Uterus (tissue), 3 donors: ENCODE measurements at regions not wholly inside any gene's neighbourhood (a gene's known extent, or its start where the extent isn't known, plus 50 kb on each side); places are given as distances from the start of the nearest gene placed in this dataset.

Experiments
- DNase-seq, 2 donors: peaks; one replicate each; pipeline ENCODE4 v3.0.0-alpha.2; 2019 to 2020
- H3K27ac ChIP-seq, 2 donors: fragments of 200-600 bp; sonication (generic); 1 replicate in 1 of 2; 2 replicates in 1 of 2; pipeline ENCODE4 v1.5.1; 2016 to 2018
- H3K27me3 ChIP-seq, 2 donors: fragments of 200-600 bp; sonication (generic); one replicate each; pipeline ENCODE4 v1.5.1; 2018 to 2019; ENCODE audit warnings: control low read depth in 1 of 2
- H3K36me3 ChIP-seq, 2 donors: fragments of 200-600 bp; sonication (generic); one replicate each; pipeline ENCODE4 v1.5.1; 2019; ENCODE audit warnings: control low read depth in 1 of 2
- H3K4me1 ChIP-seq, 2 donors: fragments of 200-600 bp; sonication (generic); one replicate each; pipeline ENCODE4 v1.5.1; 2018 to 2019; ENCODE audit warnings: control low read depth in 1 of 2
- H3K4me3 ChIP-seq, 2 donors: fragments of 200-600 bp; sonication (generic); 1 replicate in 1 of 2; 2 replicates in 1 of 2; pipeline ENCODE4 v1.5.1; 2018 to 2019; ENCODE audit warnings: mild to moderate bottlenecking in 1 of 2
- H3K9me3 ChIP-seq, 2 donors: fragments of 200-600 bp; sonication (generic); one replicate each; pipeline ENCODE4 v1.5.1; 2019; ENCODE audit warnings: control low read depth in 1 of 2
- CTCF ChIP-seq, 4 experiments: fragments of 200-600 bp in 2 of 4; fragments of 450-650 bp in 2 of 4; sonication (generic) in 2 of 4; IDR thresholded peaks; one replicate each; pipeline ENCODE4 v1.5.1; 2016 to 2019; ENCODE audit warnings: antibody characterized with exemption in 4 of 4, mild to moderate bottlenecking in 2 of 4, moderate library complexity in 1 of 4
- POLR2A ChIP-seq, 2 donors: fragments of 450-650 bp; IDR thresholded peaks; one replicate each; pipeline ENCODE4 v1.6.1; 2016; ENCODE audit warnings: antibody characterized with exemption in 2 of 2, mild to moderate bottlenecking in 1 of 2, moderate library complexity in 1 of 2
- intact Hi-C: fragments of 100-400 bp; cut with DNase I; formaldehyde crosslinking; loops from one replicate; pipeline ENCODE4 v1.15.1; 2023; ENCODE audit warnings: low total_unique reads
- donor health status: DM: yes; HTN: yes; CAD: no.

GRCh38 chr6:109241199-109241598 lies 141.1 kb downstream of the CD164 start:
- no peak overlapping the region for H3K27ac ChIP-seq
- H3K4me3 ChIP-seq, result no peak overlapping the region
- H3K27me3 ChIP-seq, result no peaks in the 10 kb centered on the region
- H3K36me3 ChIP-seq, result no peaks in the 10 kb centered on the region
- no peak for TF ChIP-seq POLR2A (IDR thresholded peaks at IDR 0.05)
- TF ChIP-seq CTCF (IDR thresholded peaks at IDR 0.05), result no peak
- H3K4me1 ChIP-seq, result no peaks in the 10 kb centered on the region
- no peaks in the 10 kb centered on the region for H3K9me3 ChIP-seq
- DNase-seq, result no peak
- intact Hi-C loops, result no loop called here

GRCh38 chr6:109240370-109241084 lies 141.7 kb downstream of the CD164 start:
- Histone ChIP-seq H3K27me3 (no peaks in the 10 kb centered on the region), H3K27ac (no peak overlapping the region), H3K9me3 (no peaks in the 10 kb centered on the region), H3K4me1 (no peaks in the 10 kb centered on the region), H3K36me3 (no peaks in the 10 kb centered on the region), H3K4me3 (no peak overlapping the region)
- intact Hi-C loops, result no loop called here
- TF ChIP-seq CTCF (IDR thresholded peaks at IDR 0.05) (no peak), POLR2A (IDR thresholded peaks at IDR 0.05) (no peak)
- no peak for DNase-seq

GRCh38 chr6:109239651-109240321 lies 142.5 kb downstream of the CD164 start:
- DNase-seq, result no peak
- no peak overlapping the region for H3K4me3 ChIP-seq
- intact Hi-C loops, result no loop called here
- no peaks in the 10 kb centered on the region for H3K4me1 ChIP-seq
- no peak overlapping the region for H3K27ac ChIP-seq
- no peak for TF ChIP-seq CTCF (IDR thresholded peaks at IDR 0.05)
- H3K9me3 ChIP-seq, result no peaks in the 10 kb centered on the region
- H3K36me3 ChIP-seq, result no peaks in the 10 kb centered on the region
- H3K27me3 ChIP-seq, result no peaks in the 10 kb centered on the region

- no peak overlapping the region for H3K4me3 ChIP-seq
- H3K4me1 ChIP-seq, result no peaks in the 10 kb centered on the region
- no peaks in the 10 kb centered on the region for H3K9me3 ChIP-seq
- no peak overlapping the region for H3K27ac ChIP-seq
- no peak for DNase-seq
- intact Hi-C loops, result no loop called here
- no peaks in the 10 kb centered on the region for H3K27me3 ChIP-seq
- H3K36me3 ChIP-seq, result no peaks in the 10 kb centered on the region
- TF ChIP-seq CTCF (IDR thresholded peaks at IDR 0.05) (no peak), POLR2A (IDR thresholded peaks at IDR 0.05) (no peak)
Measured at GRCh38 chr6:109239160-109239559, 143.1 kb downstream of the CD164 start.

- no peaks in the 10 kb centered on the region for H3K36me3 ChIP-seq
- no peaks in the 10 kb centered on the region for H3K4me1 ChIP-seq
- no peaks in the 10 kb centered on the region for H3K27me3 ChIP-seq
- H3K9me3 ChIP-seq, result no peaks in the 10 kb centered on the region
- no peak for DNase-seq
- intact Hi-C loops, result no loop called here
- no peak overlapping the region for H3K4me3 ChIP-seq
- TF ChIP-seq POLR2A (IDR thresholded peaks at IDR 0.05) (no peak), CTCF (IDR thresholded peaks at IDR 0.05) (no peak)
- no peak overlapping the region for H3K27ac ChIP-seq
Measured at GRCh38 chr6:109238396-109238795, 143.1 kb downstream of the CEP57L1 start.
